Spleen (tissue), 11 donors: ENCODE measurements at regions not wholly inside any gene's neighbourhood (a gene's known extent, or its start where the extent isn't known, plus 50 kb on each side); places are given as distances from the start of the nearest gene placed in this dataset.

Source experiments
- DNase-seq: peaks from one replicate; pipeline ENCODE4 v3.0.0-alpha.2; 2020
- H3K27ac ChIP-seq, 8 donors: fragments of 200-600 bp; sonication (generic) in 7 of 8; 1 replicate in 4 of 8; 2 replicates in 4 of 8; pipeline versions ENCODE4 v1.5.0 to v1.8.0; 2016 to 2021; ENCODE audit warnings: inconsistent platforms in 4 of 8, mild to moderate bottlenecking in 4 of 8, moderate library complexity in 1 of 8
- H3K27me3 ChIP-seq, 7 donors: fragments of 200-600 bp; sonication (generic) in 6 of 7; replicated peaks in 1 of 7; 1 replicate in 4 of 7; 2 replicates in 3 of 7; pipeline versions ENCODE4 v1.5.0 to v1.8.0; 2016 to 2021; ENCODE audit warnings: inconsistent platforms in 3 of 7, mild to moderate bottlenecking in 1 of 7
- H3K36me3 ChIP-seq, 6 donors: fragments of 200-600 bp; sonication (generic) in 5 of 6; 1 replicate in 4 of 6; 2 replicates in 2 of 6; pipeline versions ENCODE4 v1.5.0 to v1.8.0; 2016 to 2021; ENCODE audit warnings: inconsistent platforms in 2 of 6
- H3K4me1 ChIP-seq, 6 donors: fragments of 200-600 bp; sonication (generic) in 5 of 6; 1 replicate in 3 of 6; 2 replicates in 3 of 6; pipeline versions ENCODE4 v1.5.0 to v1.8.0; 2016 to 2021; ENCODE audit warnings: inconsistent platforms in 3 of 6
- H3K4me3 ChIP-seq, 8 donors: fragments of 200-600 bp; sonication (generic) in 7 of 8; 1 replicate in 4 of 8; 2 replicates in 4 of 8; pipeline versions ENCODE4 v1.5.0 to v1.8.0; 2016 to 2021; ENCODE audit warnings: inconsistent platforms in 4 of 8, mild to moderate bottlenecking in 4 of 8, moderate library complexity in 2 of 8
- H3K9me3 ChIP-seq, 8 donors: fragments of 200-600 bp; sonication (generic) in 7 of 8; 1 replicate in 4 of 8; 2 replicates in 4 of 8; pipeline versions ENCODE4 v1.5.0 to v1.8.0; 2016 to 2021; ENCODE audit warnings: inconsistent platforms in 4 of 8
- CTCF ChIP-seq, 11 experiments: fragments of 200-600 bp in 7 of 11; fragments of 450-650 bp in 4 of 11; sonication (generic) in 4 of 11; IDR thresholded peaks in 8 of 11; conservative IDR thresholded peaks in 3 of 11; 1 replicate in 7 of 11; 2 replicates in 4 of 11; pipeline versions ENCODE4 v1.4.0 to v1.8.0; 2016 to 2021; ENCODE audit warnings: antibody characterized with exemption in 11 of 11, inconsistent platforms in 4 of 11, mild to moderate bottlenecking in 1 of 11
- POLR2A ChIP-seq, 3 donors: fragments of 450-650 bp; IDR thresholded peaks; one replicate each; pipeline ENCODE4 v1.5.1; 2017; ENCODE audit warnings: antibody characterized with exemption in 3 of 3, mild to moderate bottlenecking in 1 of 3
- POLR2AphosphoS5 ChIP-seq, 3 donors: sonication (generic); formaldehyde crosslinking; IDR thresholded peaks; one replicate each; pipeline ENCODE4 v1.5.1; 2017; ENCODE audit warnings: antibody characterized with exemption in 3 of 3
- WGBS, 5 donors: extraction: QIAGEN DNeasy Blood & Tissue Kit in 3 of 5; methylation state at CpG; one replicate each; pipeline versions ENCODE4 v1.1.5 to v1.1.7; 2013 to 2018; 5-methylcytosine and 5-hydroxymethylcytosine counted together
- intact Hi-C: fragments of 100-400 bp; cut with DNase I; formaldehyde crosslinking; loops from one replicate; pipeline ENCODE4 v1.15.0; 2023; ENCODE audit warnings: low total_unique reads
- donor health status: healthy with polysubstance abuse.
- donor health status: DM: no; HTN: no; CAD: no; lungs with moderate emphysema.
- donor health status: DM: no; HTN: no; CAD: no.
- donor health status: Bipolar disorder and iron deficiency.
- donor health status: healthy.
- donor health status: DM: no; HTN: no; CAD: no.
- donor health status: DM: yes; HTN: yes; CAD: no.

GRCh38 chr12:42673535-42673934, 84.0 kb upstream of the PRICKLE1 start:
- intact Hi-C loops, result no loop called here
- 80 to 85% (median 82%) methylated on average over 3 of the region's 3 CpGs for WGBS, 5 donors

GRCh38 chr12:42670719-42671118, 81.2 kb upstream of the PRICKLE1 start:
- TF ChIP-seq CTCF (IDR thresholded peaks at IDR 0.05 in 8 of 11, conservative IDR thresholded peaks at IDR 0.05 in 3 of 11) (no peak), POLR2A (IDR thresholded peaks at IDR 0.05) (no peak), POLR2AphosphoS5 (IDR thresholded peaks at IDR 0.05) (no peak)
- H3K9me3 ChIP-seq, result no peaks in the 10 kb centered on the region
- no peaks in the 10 kb centered on the region for H3K36me3 ChIP-seq
- no peaks in the 10 kb centered on the region for H3K27me3 ChIP-seq
- H3K27ac ChIP-seq, result no peak overlapping the region
- intact Hi-C loops, result no loop called here
- H3K4me1 ChIP-seq, result no peaks in the 10 kb centered on the region
- H3K4me3 ChIP-seq, result no peak overlapping the region
- DNase-seq, result no peak

More at GRCh38 chr12:42673535-42673934, 84.0 kb upstream of the PRICKLE1 start:
- Histone ChIP-seq H3K4me3 (no peak overlapping the region), H3K27me3 (no peaks in the 10 kb centered on the region), H3K36me3 (no peaks in the 10 kb centered on the region), H3K9me3 (no peaks in the 10 kb centered on the region), H3K4me1 (no peaks in the 10 kb centered on the region), H3K27ac (no peak overlapping the region)
- no peak for TF ChIP-seq CTCF (IDR thresholded peaks at IDR 0.05 in 8 of 11, conservative IDR thresholded peaks at IDR 0.05 in 3 of 11)
- TF ChIP-seq POLR2A (IDR thresholded peaks at IDR 0.05), result no peak
- TF ChIP-seq POLR2AphosphoS5 (IDR thresholded peaks at IDR 0.05), result no peak
- DNase-seq, result no peak

- no peaks in the 10 kb centered on the region for H3K36me3 ChIP-seq
- H3K9me3 ChIP-seq, result no peaks in the 10 kb centered on the region
- no peaks in the 10 kb centered on the region for H3K4me1 ChIP-seq
- intact Hi-C loops, result no loop called here
- no peaks in the 10 kb centered on the region for H3K27me3 ChIP-seq
- DNase-seq, result no peak
- H3K4me3 ChIP-seq, result no peak overlapping the region
- no peak overlapping the region for H3K27ac ChIP-seq
- TF ChIP-seq POLR2A (IDR thresholded peaks at IDR 0.05), result no peak
- no peak for TF ChIP-seq CTCF (IDR thresholded peaks at IDR 0.05 in 8 of 11, conservative IDR thresholded peaks at IDR 0.05 in 3 of 11)
- no peak for TF ChIP-seq POLR2AphosphoS5 (IDR thresholded peaks at IDR 0.05)
- WGBS, 5 donors, result 35 to 66% (median 59%) methylated on average over 2 of the region's 2 CpGs
These were observed 80.0 kb upstream of the PRICKLE1 start for GRCh38 chr12:42669553-42669952.

- no peaks in the 10 kb centered on the region for H3K4me1 ChIP-seq
- DNase-seq, result no peak
- WGBS, 5 donors, result 69 to 77% (median 77%) methylated on average over 5 of the region's 5 CpGs
- intact Hi-C loops, result no loop called here
- no peaks in the 10 kb centered on the region for H3K36me3 ChIP-seq
- no peak overlapping the region for H3K4me3 ChIP-seq
- no peaks in the 10 kb centered on the region for H3K27me3 ChIP-seq
- no peak for TF ChIP-seq POLR2A (IDR thresholded peaks at IDR 0.05)
- no peak for TF ChIP-seq CTCF (IDR thresholded peaks at IDR 0.05 in 8 of 11, conservative IDR thresholded peaks at IDR 0.05 in 3 of 11)
- no peak for TF ChIP-seq POLR2AphosphoS5 (IDR thresholded peaks at IDR 0.05)
- no peak overlapping the region for H3K27ac ChIP-seq
- no peaks in the 10 kb centered on the region for H3K9me3 ChIP-seq
These were observed 77.2 kb upstream of the PRICKLE1 start for GRCh38 chr12:42666671-42667243.
